Stimulated activated CD8-positive, alpha-beta memory T cell treated with anti-CD3 and anti-CD28 coated beads, Interleukin-7, amount 100 ng/mL, for 48 hours (primary cell): ENCODE measurements at regions not wholly inside any gene's neighbourhood (a gene's known extent, or its start where the extent isn't known, plus 50 kb on each side); places are given as distances from the start of the nearest gene placed in this dataset.

Experiments used
- DNase-seq, 2 donors: peaks; one replicate each; pipeline ENCODE4 v3.0.0-alpha.2; 2020; ENCODE audit warnings: low read depth in 1 of 2; ENCODE audit errors: extremely low read depth in 1 of 2

DNA sequence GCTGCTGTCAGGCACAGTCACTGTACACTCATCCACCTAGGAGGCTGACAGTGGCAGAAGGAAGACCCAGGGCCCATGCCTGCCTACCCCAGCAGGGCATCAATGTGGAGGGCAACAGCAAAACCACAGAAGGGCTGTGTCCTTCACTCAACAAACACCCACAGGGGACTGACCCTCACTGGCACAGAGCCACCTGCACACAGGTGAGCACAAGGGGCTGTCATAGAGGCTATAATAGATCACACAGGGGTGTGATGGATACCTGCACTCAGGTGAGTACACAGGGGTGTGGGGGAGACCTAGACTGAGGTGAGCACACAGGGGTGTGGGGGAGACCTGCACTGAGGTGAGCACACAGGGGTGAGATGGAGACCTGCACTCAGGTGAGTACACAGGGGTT, 132.8 kb upstream of the TCERG1L start:
- DNase-seq: no peak

DNA sequence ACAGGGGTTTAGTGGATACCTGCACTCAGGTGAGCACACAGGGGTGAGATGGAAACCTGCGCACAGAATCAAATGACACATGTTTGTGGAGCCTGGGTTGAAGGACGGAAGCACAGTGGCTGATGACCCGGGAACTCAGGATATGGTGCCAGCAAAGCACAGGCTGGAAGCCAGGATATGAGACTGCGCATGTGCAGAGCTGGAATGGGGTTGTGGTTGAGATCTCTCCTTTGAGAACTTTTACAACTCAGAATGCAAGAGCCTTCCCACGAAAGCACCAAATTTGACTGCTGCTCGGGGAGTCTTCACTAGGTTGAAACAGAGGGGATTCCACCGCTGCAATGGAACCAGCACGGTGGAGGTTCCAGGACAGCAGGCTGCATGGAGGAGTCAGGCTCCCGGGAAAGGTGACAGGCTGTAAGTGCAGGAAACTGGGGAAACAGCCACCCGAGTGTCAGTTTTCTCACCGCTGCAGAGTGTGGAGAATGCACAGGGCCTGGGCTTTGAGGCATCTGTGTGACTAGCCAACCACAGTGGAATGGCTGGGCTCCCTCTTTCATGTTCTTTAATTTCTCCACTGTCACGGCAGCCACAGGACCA, 133.4 kb upstream of the TCERG1L start:
- DNase-seq: no peak

GRCh38 chr10:131445623-131446022, 134.1 kb upstream of the TCERG1L start:
- no peak for DNase-seq

- no peak for DNase-seq
Observed at GRCh38 chr10:131446171-131446570, 134.7 kb upstream of the TCERG1L start.

GRCh38 chr10:131448171-131448570, 136.7 kb upstream of the TCERG1L start:
- DNase-seq: no peak

DNA sequence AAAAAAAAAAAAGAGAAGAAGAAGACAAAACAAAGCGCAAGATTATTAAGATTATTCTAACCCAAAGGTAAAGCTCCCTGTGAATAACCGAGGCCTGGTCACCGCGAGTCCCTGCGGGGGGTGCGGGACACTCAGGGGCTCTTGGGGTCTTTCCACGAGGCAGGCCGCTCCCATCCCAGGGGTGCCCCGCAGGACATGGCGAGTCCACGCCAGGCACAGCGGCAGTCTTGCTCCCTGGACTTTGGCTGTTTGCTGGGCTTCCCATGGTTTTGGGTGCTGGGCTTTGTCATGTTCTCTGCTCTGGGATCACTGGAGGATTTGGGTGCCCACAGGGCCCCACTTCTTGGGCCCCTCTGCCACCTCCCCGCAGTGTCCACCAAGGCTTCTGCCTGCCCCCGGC, 137.4 kb upstream of the TCERG1L start:
- DNase-seq: no peak

GRCh38 chr10:131450216-131450765, 138.8 kb upstream of the TCERG1L start:
- no peak for DNase-seq

DNA sequence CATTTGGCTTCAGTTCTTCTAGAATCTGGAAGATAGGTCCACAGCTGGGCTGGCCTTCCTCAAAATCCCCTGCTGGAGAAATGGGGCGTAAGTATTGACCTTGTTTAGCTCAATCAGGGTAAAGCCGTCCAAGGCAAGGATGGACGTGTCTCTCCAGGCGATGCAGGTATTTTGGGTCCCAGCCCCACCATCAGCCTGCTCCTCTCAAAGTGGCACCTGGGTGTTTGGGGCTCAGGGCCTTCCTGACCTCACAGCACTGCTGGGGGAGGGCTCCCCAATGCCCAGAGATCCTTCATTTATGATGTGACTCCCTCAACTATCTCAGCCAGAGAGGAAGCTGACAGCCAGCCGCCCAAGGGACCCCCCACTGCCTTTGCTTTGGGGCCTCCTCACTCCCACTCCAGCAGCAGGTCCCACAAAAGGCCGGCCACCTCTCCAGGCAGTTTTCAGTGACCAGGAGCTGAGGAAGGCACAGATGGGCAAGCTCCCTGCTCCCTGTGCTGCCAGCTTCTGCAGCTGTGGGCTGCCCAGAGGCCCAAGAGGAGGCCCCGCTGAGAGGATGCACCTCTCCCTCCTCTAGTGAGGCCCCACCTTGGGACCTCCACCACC, 140.0 kb upstream of the TCERG1L start:
- no peak for DNase-seq

GRCh38 chr10:131452926-131453720, 141.6 kb upstream of the TCERG1L start:
- no peak for DNase-seq

DNA sequence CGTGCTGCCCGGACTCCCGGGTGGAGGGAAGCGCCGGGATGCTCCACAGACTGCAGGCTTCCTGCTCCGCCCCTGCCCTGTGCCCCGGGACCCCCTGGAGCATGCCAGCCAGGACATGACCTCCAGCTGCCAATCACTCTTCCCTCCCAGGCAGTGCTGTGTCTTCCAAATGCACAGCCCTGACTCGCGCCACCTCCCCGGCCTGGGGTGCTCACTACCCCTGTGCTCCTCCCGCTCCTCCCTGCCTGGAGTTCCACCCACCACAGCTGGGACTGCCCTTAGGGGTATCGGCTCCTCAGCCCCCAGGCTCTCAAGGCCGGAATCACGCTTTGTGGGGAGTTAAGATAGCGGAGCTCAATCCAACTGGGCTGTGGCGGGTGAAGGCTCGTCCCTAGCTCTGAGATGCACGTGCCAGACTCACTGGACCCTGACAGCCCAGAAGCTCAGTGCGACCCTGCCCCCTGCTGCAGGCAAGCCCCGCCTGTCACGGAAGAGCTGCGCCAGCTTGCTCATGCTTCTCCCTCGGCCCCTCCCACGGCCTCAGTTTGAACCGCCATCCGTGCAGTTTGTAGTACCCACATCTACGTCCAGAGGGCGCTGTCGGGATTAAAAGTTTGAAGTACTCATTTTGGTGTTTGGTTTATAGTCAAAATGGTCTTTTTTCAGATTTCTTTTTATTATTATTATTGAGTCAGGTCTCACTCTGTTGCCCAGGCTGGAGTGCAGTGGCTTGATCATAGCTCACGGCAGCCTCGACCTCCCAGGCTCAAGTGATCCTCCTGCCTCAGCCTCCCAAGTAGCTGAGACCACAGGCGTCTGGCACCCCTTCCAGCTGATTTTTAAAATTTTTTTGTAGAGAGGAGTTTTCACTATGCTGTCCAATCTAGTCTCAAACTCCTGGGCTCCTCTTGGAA, 142.5 kb upstream of the TCERG1L start:
- DNase-seq: peak; percentile 27 to 56

- DNase-seq: no peak
Observed at GRCh38 chr10:131456411-131456810, 144.9 kb upstream of the TCERG1L start.

- DNase-seq: no peak
Observed at GRCh38 chr10:131461093-131461492, 149.6 kb upstream of the TCERG1L start.

DNA sequence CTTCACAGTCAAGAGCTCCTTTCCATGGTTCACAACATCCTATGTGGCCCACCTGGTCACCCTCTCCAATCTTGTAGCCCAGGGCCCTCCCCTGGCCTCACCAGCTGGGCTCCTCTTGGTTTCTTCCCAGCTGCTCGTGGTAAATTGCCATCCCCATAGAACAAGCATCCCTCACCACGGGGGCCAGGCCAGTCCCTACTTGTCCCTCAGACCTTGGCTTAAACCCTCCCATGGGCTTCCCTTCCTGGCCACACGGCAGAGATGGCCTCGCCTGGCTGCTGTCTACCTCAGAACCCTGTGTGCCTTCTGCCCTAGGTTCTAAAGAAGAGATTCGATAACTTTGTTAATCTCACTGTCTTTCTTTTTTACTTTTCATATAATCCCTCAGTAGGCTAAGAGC, 153.3 kb upstream of the TCERG1L start:
- DNase-seq: no peak

- no peak for DNase-seq
Observed at GRCh38 chr10:131469551-131469950, 158.0 kb upstream of the TCERG1L start.

GRCh38 chr10:131473645-131474044, 162.1 kb upstream of the TCERG1L start:
- no peak for DNase-seq

- no peak for DNase-seq
Observed at GRCh38 chr10:131474416-131474815, 162.9 kb upstream of the TCERG1L start.

DNA sequence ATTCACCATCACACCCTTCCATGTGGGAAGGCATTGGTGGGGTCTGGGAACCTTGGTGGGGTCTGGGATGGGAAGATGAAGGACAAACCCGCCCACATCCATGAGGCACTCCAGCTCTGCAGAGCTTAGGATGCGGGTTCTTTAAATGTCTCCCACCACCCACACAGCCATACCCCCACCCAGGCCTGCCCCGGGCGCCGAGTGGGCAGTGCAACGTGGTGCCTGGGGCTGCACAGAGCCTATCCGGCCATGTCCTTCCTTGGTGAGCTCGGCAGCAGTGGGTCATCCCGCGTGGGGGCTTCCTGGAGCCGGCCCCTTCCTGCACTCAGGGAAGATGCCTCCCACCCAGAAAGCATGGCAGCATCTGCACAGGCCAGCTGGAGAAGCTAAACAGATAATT, 163.5 kb upstream of the TCERG1L start:
- no peak for DNase-seq

GRCh38 chr10:131475803-131476202, 164.3 kb upstream of the TCERG1L start:
- DNase-seq: no peak

- DNase-seq: no peak
Observed at GRCh38 chr10:131477457-131478121, 166.1 kb upstream of the TCERG1L start.

- DNase-seq: no peak
Observed at GRCh38 chr10:131478377-131478989, 167.0 kb upstream of the TCERG1L start.
